K562 (cell line): ENCODE measurements at regions not wholly inside any gene's neighbourhood (a gene's known extent, or its start where the extent isn't known, plus 50 kb on each side); places are given as distances from the start of the nearest gene placed in this dataset.

Source experiments
- CREM ChIP-seq: IDR thresholded peaks from 2 replicates; pipeline ENCODE4 v1.6.1; 2014; ENCODE audit warnings: antibody characterized with exemption, low read depth
- MYBL2 ChIP-seq, 2 experiments: fragments of 450-650 bp in 1 of 2; sonication (generic) in 1 of 2; formaldehyde crosslinking in 1 of 2; IDR thresholded peaks; 2 replicates each; pipeline versions ENCODE4 v1.6.1 to v1.8.1; 2017 to 2022; ENCODE audit warnings: borderline replicate concordance in 1 of 2, inconsistent platforms in 1 of 2, low read depth in 1 of 2, mild to moderate bottlenecking in 1 of 2, missing genetic modification reagents in 1 of 2, moderate library complexity in 1 of 2
- PHF8 ChIP-seq: fragments of 200-600 bp; sonication (generic); IDR thresholded peaks from 2 replicates; pipeline ENCODE4 v1.6.1; 2012; ENCODE audit warnings: mixed run types, mild to moderate bottlenecking, inconsistent platforms, low read length, moderate library complexity, borderline replicate concordance
- RREB1 ChIP-seq: fragments of 250-450 bp; sonication (Bioruptor Pico); IDR thresholded peaks from 2 replicates; pipeline ENCODE4 v1.4.0; 2020
- ZC3H8 ChIP-seq: fragments of 450-650 bp; IDR thresholded peaks from 2 replicates; pipeline ENCODE4 v1.6.1; 2017

DNA sequence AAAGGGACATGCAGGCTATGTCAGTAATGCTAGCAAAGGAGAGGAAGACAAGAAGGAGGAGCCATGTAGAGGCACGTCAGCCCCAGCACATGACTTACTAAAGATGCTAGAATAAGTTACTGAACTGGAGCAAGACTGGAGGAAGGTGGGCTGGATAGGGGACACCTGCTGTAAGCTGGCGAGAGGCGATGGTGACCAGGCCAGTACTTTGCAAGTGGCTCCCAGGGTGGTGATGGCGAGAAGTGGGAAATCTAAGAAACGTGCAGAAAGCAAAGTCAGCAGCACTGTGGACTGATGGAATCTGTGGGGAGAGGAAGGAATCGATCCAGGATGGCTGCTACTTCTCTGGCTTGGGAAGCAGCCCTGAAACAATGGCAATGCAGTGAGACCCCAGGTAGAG, 617.1 kb upstream of the ADAMTS16 start (continued):
- TF ChIP-seq RREB1 (CRISPR knock-in tag) (no peak), ZC3H8 (no peak), PHF8 (no peak), MYBL2 (IDR thresholded peaks at IDR 0.05; ENCODE audit: low read depth) (no peak), MYBL2 (CRISPR knock-in tag; IDR thresholded peaks at IDR 0.05; ENCODE audit: borderline replicate concordance) (no peak), CREM (no peak)
- TF ChIP-seq, all 486 proteins: peak for 0
